Stimulated activated CD8-positive, alpha-beta memory T cell treated with anti-CD3 and anti-CD28 coated beads, Interleukin-15, amount 100 ng/mL, for 24 hours (primary cell): ENCODE measurements at regions not wholly inside any gene's neighbourhood (a gene's known extent, or its start where the extent isn't known, plus 50 kb on each side); places are given as distances from the start of the nearest gene placed in this dataset.

Experiments
- DNase-seq: peaks from one replicate; pipeline ENCODE4 v3.0.0-alpha.2; 2020; ENCODE audit warnings: low read depth

- no peak for DNase-seq
Measured at GRCh38 chr11:115695677-115696364, 191.6 kb upstream of the CADM1 start.

- DNase-seq = no peak
Measured at GRCh38 chr11:115693002-115693401, 188.8 kb upstream of the CADM1 start.

DNA sequence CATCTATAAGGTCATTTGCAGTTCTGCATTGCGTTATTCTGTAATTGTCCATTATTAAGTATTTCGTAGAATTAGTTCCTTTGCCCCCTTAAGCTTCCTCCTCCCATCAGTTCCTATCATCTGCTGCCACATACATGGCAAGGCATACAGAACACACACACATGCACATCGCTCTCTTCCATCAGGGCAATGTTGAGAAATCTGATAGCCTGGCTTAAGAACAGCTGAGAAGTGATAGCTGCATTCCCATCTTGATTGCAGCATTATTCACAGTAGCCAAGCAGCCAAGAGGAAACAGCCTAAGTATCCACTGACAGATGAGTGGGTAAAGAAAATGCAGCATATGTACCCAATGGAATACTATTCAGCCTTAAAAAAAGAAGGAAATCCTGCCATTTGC lies 186.8 kb upstream of the CADM1 start:
- DNase-seq = no peak

- no peak for DNase-seq
Measured at GRCh38 chr11:115687934-115688333, 183.7 kb upstream of the CADM1 start.

DNA sequence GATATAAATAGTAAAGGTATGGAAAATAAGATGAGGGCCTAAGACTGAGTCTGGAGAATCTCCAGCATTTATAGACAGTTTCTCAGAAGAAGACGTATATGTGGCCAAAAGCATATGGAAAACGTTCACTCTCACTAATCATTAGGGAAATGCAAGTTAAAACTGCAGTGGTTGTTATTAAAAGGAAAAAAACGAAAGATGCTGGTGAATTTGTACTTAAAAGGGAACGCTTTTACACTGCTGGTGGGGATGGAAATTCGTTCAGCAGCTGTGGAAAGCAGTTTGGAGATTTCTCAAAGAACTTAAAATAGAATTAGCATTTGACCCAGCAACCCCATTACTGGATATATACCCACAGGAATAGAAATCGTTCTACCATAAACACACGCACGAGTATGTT lies 180.5 kb upstream of the CADM1 start:
- no peak for DNase-seq

GRCh38 chr11:115684135-115684534 lies 179.9 kb upstream of the CADM1 start:
- DNase-seq = no peak

GRCh38 chr11:115682888-115683287 lies 178.7 kb upstream of the CADM1 start:
- DNase-seq = no peak

DNA sequence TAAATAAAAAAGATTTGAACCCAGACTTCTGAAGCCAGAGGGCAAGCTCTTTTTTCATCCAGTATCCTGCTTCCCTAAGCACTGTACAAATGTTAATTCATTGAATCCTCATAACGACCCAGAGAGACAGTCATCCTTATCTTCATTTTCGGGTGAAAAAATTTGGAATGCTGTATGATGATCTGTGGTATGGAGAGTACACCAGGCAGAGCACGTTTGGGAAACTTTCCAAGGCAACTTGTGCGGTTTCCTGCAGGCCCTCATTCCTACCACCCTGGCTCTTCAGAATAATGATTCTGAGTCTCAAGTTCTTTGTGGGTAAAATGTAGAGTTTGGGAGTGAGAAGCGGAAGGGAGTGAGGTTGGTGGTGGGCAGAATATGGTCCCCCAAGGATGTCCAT lies 177.9 kb upstream of the CADM1 start:
- no peak for DNase-seq

GRCh38 chr11:115679945-115680344 lies 175.7 kb upstream of the CADM1 start:
- DNase-seq = no peak

- no peak for DNase-seq
Measured at GRCh38 chr11:115678942-115679341, 174.7 kb upstream of the CADM1 start.

DNA sequence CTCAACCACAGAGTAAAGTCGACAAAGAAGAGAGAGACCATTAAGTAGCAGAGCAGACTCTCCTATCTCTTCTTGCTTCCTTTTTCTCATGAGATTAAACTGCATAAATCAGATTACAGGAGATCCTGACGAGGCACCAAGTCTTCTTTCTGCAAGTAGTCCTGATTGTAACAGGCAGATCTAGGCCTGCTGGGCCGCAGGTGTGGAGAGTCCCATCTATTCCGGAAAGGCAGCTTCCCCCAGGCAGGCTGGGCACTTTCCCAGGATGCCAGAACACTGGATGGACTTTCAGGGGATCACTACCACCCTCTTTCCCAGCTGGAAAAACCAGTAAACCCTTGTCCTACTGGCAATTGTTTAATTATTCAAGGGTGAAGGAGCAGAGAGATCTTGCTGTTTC lies 173.0 kb upstream of the CADM1 start:
- no peak for DNase-seq

- no peak for DNase-seq
Measured at GRCh38 chr11:115676768-115677167, 172.6 kb upstream of the CADM1 start.

GRCh38 chr11:115676206-115676605 lies 172.0 kb upstream of the CADM1 start:
- DNase-seq = no peak

DNA sequence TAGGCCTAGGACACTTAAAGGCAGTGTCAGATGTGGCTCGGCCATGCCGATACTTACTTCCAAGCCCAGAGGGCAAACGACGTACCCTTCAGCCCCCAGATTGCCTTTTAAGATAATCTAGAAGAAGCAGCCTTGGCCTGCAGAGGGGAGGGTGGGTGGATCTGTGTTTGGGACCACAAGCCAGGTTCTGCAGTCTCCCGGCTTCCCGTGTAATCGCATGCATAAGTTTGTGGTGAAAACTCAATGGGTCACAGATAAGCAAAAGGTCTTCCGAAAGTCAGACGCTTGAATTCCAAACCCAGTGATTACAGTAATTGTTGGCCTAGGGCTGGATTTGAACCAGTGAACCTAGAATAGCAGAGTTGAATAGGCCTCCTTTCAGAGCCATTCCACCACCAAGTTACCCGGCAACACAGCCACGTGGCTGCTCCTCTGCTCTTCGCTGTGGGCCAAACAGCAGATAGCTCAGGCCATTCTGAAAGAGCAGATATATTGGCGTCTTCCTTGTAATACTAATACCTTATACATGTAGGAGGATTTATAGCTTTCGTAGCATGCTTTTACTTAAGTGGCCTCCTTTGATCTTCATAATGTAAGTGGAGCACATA lies 170.8 kb upstream of the CADM1 start:
- no peak for DNase-seq

- no peak for DNase-seq
Measured at GRCh38 chr11:115674176-115674936, 170.1 kb upstream of the CADM1 start.

DNA sequence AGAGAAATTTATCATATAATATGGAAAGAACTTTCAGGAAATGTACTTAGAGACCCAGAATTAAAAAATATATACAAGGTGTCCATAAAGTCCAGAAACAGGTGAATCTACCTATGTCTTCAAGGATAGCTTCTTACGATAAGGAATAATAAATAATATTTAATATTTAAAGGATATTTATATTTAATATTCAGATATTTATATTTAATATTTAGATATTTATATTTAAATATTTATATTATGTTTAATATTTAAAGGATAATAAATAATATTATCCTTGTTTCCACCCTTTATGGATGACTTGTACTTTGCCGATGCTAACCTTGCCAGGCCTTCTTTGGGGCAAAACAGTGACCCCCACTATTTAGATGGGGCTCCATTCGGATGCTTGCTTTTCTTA lies 169.5 kb upstream of the CADM1 start:
- DNase-seq = no peak

DNA sequence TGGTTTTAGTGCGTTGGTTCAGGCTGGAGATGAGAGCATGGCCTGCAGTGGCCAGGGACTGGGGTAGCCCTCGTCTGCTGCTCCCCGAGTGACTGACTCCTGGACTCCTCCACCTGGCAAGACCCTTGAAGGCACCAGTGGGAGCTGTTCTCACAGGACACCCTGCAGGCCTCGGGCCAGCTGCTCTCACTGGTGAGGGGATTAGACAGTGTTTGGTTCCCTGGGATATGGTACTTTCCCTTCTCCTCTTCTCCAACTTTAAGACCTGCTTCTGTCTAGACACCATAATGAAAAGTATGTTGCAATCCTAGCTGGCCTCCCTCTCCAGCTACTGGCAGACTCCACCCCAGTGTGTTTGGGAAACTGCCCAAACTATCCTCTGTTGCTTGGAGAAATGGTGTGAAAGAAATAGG lies 168.8 kb upstream of the CADM1 start:
- no peak for DNase-seq

DNA sequence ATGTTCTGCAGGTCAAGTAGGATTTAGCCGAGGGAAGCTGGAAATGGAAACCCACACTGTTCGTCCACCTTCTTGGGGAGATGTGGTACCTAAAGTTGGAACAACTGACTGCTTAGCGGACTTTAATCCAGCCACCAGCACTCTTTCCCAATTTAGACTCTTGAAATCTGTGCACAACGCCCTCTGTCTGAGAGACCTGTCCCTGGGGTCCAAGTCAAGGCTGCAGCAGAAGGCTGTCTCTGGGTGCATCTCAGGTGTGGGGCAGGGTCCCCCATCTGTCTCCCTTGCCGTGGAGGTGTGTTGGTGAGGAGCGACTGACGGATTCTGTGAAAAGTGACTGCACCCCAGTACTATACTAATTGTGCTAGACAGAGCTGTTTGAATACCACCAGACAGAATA lies 168.2 kb upstream of the CADM1 start:
- DNase-seq = no peak

DNA sequence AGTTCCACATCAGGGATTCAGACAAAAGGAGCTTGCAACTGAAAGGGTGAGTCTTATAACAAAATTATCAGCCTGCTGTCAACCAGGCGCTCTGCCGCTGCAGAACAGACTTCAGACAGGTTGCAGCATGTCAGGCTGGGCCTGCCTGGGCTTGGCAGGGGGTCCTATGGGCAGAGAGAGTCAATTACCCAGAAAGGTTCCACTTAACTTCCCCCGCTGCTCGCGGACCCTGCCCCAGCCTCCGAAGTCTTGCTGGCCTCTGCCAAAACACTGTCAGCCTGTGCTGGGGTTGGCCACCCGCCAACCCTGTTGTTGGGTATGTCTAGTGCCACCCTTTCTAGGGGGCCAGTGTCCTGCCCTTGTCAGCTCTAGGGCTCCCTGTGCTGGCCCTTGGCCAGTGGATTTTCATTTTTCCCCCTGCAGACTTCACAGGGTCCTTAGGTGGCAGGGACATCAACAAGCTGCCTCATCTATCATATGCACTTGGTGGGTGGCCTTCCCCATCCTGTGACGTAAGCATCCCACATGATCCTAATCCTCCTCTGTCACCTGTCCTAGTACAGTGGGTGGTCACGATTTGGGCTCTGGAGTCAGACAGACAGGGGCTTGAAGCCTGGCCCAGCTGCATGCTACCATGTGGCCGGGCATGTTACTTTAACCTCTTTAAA lies 166.5 kb upstream of the CADM1 start:
- no peak for DNase-seq

GRCh38 chr11:115665958-115666357 lies 161.7 kb upstream of the CADM1 start:
- no peak for DNase-seq

DNA sequence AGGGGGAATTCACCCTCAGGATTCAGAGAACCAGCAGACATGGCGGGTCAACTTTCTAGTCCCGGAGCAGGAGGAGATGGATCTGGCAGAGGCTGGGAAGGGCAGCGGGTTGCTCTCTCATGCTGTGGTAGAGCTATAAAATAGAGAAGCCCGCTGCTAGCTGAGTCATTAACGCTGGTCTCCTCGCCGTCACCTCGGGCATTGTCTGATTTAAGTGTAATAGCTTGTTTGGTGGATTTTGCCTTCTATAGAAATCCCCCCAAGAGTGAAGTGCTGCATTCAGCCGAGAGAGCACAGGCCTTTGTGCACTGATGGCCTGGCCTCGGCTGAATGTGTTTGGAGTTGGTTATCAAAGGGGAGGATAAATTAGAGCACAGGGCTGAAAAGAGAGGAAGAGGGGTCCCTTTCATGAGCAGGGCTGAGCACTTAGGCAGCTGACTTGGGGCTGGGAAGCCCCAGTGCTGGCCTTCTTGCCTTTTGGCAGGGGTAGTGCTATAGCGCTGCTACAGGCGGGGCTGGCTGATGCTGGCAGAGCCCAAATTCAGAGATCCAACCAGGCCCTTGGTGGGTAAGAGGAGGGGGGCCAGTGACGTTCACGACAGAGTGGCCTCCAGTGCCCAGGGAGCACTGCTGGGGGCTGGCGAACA lies 161.1 kb upstream of the CADM1 start:
- DNase-seq = no peak

GRCh38 chr11:115664313-115664712 lies 160.1 kb upstream of the CADM1 start:
- no peak for DNase-seq
